Stimulated activated memory B cell treated with anti-CD40 and anti-IgM and Interleukin-4, amounts not matched to agents 10 μg/mL and 1 μg/mL and 100 μg/mL, for 72 hours (primary cell): ENCODE measurements at regions not wholly inside any gene's neighbourhood (a gene's known extent, or its start where the extent isn't known, plus 50 kb on each side); places are given as distances from the start of the nearest gene placed in this dataset.

ENCODE experiments used
- ATAC-seq: fragments of 150-1000 bp; cut with Tn5 transposase; 2 replicates; pipeline ENCODE4 v1.10.0; 2021
- H3K27ac Mint-ChIP-seq: one replicate; pipeline ENCODE4 v1.8.0; 2022; ENCODE audit warnings: mild to moderate bottlenecking, mixed read lengths
- H3K27me3 Mint-ChIP-seq: one replicate; pipeline ENCODE4 v1.8.0; 2022; ENCODE audit warnings: mixed read lengths
- H3K36me3 Mint-ChIP-seq: one replicate; pipeline ENCODE4 v1.8.0; 2022; ENCODE audit warnings: mixed read lengths
- H3K4me1 Mint-ChIP-seq: one replicate; pipeline ENCODE4 v1.8.0; 2022; ENCODE audit warnings: mixed read lengths
- H3K4me3 Mint-ChIP-seq: one replicate; pipeline ENCODE4 v1.8.0; 2022; ENCODE audit warnings: mild to moderate bottlenecking, moderate library complexity, mixed read lengths
- H3K9me3 Mint-ChIP-seq: one replicate; pipeline ENCODE4 v1.8.0; 2022; ENCODE audit warnings: mixed read lengths

GRCh38 chr3:11948866-11949265 is 55.3 kb upstream of the SYN2 start:
- Mint-ChIP-seq H3K9me3 (no peaks in the 10 kb centered on the region), H3K36me3 (no peaks in the 10 kb centered on the region), H3K4me3 (no peak overlapping the region), H3K4me1 (no peaks in the 10 kb centered on the region), H3K27ac (no peak overlapping the region), H3K27me3 (peaks cover 13% of the 10 kb centered on the region)
- ATAC-seq: no peak

GRCh38 chr3:11949351-11949750 is 54.8 kb upstream of the SYN2 start:
- Mint-ChIP-seq H3K27ac (no peak overlapping the region), H3K4me3 (no peak overlapping the region), H3K9me3 (no peaks in the 10 kb centered on the region), H3K27me3 (peaks cover 13% of the 10 kb centered on the region), H3K36me3 (no peaks in the 10 kb centered on the region), H3K4me1 (no peaks in the 10 kb centered on the region)
- ATAC-seq: no peak

DNA sequence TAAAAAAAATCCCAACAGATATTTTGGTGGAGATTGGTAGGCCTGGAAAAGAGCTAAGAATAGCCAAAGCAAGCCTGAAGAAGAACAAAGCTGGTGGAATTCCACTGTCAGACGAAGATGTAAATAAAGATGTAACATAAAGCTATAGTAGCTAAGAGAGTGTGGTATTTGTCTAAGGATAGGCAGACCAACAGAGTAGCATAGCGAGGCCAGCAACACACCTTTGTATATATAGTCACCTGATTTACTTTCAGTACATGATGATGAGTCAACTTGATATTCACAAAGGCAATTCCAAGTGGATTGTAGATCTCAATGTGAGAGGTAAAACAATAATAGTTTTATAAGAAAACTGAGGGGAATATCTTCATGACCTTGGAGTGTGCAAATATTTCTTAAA is 53.6 kb upstream of the SYN2 start:
- Mint-ChIP-seq H3K27ac (no peak overlapping the region), H3K36me3 (no peaks in the 10 kb centered on the region), H3K9me3 (no peaks in the 10 kb centered on the region), H3K27me3 (peaks cover 13% of the 10 kb centered on the region), H3K4me1 (no peaks in the 10 kb centered on the region), H3K4me3 (no peak overlapping the region)
- ATAC-seq: no peak

DNA sequence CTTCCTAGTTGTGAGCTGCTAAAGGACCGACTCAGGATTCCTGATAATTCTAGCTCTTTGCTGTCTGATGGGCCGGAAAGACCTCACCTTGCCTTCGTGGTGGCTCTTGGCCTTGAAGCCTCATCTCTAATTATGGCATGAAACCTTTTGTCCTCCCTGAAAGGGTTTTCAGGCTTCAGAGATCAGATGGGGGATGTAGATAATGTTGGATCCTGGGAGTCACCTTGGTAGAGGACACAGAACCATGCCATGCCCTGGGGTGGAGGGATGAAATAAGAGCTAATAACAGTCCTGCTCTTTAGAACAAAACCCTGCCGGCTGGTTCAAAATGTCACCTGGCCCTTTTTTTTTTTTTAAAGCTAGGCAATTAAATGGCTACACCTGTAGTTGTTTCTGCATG is 50.8 kb upstream of the SYN2 start:
- Mint-ChIP-seq H3K9me3 (no peaks in the 10 kb centered on the region), H3K27me3 (peaks cover 13% of the 10 kb centered on the region), H3K4me3 (no peak overlapping the region), H3K36me3 (no peaks in the 10 kb centered on the region), H3K27ac (no peak overlapping the region), H3K4me1 (no peaks in the 10 kb centered on the region)
- ATAC-seq: no peak

DNA sequence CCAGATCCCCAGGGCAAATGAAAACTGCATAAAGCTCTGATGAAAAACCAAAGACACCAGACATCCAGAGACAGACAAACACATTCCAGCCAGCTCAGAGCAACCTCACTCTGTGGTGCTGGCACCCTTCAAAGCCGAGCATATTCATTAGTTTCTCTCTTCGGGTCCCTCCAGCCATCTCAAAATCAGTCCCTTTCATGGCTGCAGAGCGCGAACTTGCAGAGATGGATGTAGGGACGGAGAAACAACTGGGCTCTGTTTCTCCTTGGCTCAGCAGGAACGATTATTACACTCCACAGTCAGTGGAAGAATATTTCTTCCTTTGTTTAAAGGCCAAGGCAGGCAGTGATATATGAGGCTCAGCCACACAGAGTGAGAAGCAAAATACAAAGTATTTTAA is 50.4 kb upstream of the SYN2 start:
- Mint-ChIP-seq H3K4me3 (no peak overlapping the region), H3K4me1 (no peaks in the 10 kb centered on the region), H3K27me3 (peaks cover 13% of the 10 kb centered on the region), H3K27ac (no peak overlapping the region), H3K36me3 (no peaks in the 10 kb centered on the region), H3K9me3 (no peaks in the 10 kb centered on the region)
- ATAC-seq: no peak

DNA sequence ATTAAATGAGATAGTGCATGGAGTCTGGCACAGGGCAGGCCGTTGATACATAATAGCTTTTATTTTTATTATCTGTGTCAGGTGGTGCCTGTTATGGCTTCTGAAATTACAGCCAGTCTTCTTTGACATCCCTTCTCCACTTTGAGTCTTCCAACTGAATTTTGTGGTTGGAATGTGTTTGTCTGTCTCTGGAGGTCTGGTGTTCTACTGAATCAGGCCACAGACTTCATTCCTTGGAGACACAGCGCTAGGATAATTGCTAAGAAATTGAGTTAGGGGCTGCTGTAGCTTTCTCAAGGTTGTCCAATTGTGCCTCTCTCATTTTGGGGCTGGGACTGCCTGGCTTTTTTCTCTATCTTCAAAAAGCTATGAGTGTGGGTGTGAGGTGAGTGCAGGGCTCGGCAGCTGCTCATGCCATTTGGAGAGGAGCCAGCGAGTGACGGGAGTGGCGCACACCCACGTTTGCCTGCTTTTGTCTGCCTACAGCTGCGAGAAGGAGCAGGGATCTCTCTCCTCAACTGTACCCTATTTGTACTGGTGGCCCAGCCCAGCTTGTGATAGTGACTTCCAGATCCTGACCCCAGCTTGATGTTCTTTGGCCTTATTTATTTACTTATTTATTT is 49.8 kb upstream of the SYN2 start:
- Mint-ChIP-seq H3K27me3 (peaks cover 13% of the 10 kb centered on the region), H3K27ac (no peak overlapping the region), H3K4me3 (no peak overlapping the region), H3K36me3 (no peaks in the 10 kb centered on the region), H3K4me1 (no peaks in the 10 kb centered on the region), H3K9me3 (no peaks in the 10 kb centered on the region)
- no peak for ATAC-seq
